ENCODE measurements at regions not wholly inside any gene's neighbourhood (a gene's known extent, or its start where the extent isn't known, plus 50 kb on each side); places are given as distances from the start of the nearest gene placed in this dataset.

DNA sequence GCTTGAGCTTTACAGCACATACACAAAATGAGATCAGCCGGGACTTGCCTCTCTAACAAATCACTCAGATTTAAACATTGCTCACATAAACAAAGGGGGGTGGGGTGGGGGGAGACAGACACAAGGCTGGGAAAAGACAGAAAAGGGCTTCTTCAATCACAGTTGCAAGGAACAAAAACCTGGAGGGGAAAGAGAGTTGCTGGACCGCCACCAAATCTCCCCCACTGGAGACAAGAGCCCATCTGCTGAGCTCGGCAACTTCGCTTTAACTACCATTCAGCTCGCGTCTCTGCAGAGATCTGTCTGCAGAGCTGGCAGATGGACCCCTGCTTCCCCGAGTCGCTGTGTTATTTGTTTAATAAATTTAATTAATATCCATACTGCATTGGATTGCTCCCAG, 165.0 kb downstream of the RCN1 start:
- intact Hi-C loops (cut with DNase I), result no loop called here
- no peak for DNase-seq (ENCODE audit: low spot score)

DNA sequence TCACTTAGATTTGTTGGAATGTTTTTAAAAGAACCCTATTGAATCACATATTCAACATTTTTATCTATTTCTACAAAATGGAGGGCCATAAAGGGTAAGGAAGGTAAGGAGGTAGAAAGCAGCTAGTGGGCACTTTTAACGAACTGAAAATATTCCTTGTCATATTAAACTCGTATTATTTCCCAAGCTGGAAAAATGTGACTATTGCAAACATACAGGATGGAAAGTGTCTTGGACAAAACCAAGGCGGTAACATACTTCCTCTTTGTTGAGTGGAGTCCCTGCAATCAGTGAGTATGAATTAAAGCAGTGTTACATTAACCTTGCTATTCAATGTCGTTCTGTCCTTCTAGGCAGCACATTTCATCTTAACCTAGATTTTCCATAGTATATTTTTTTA, 165.6 kb downstream of the RCN1 start:
- no peak for DNase-seq (ENCODE audit: low spot score)
- intact Hi-C loops (cut with DNase I), result no loop called here

DNA sequence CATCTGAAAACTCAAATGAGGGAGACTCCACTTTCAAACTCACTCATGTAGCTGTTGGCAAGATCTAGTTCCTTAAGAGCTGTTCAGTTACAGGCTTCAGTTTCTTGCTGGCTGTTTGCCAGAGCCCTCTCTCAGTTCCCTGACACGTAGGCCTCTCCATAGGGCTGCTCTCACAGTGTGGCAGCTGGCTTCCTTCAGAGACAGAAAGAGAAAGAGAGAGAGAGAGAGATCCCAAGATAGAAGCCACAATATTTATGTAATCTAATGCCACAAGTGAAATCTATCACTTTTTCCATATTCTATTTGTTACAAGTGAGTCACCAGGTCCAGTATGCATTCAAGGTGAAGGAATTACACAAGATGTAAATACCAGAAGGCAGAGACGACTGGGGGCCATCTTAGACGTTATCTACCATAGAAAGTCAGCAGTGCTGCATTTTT, 168.8 kb downstream of the RCN1 start:
- intact Hi-C loops (cut with DNase I), result no loop called here
- DNase-seq (ENCODE audit: low spot score), result no peak

DNA sequence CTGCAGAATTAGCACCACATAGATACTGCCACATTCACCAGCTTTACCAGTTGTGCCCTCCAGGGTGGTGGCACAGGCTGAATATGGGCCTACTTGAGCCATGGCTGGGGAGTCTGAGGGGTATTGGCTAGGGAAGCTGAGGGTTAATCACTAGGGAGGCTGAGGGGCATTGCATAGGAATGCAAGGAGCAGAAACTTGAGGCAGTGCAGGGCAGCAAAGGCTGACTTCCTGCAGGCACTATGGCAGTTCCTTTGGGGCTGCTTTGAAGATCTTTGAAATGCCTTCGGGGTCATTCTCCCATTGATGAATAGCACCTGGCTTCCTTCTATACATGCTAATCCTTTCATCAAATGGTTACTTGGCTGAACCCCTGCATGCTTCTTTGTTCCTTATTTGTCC, 171.5 kb downstream of the RCN1 start:
- intact Hi-C loops (cut with DNase I), result no loop called here
- no peak for DNase-seq (ENCODE audit: low spot score)

DNA sequence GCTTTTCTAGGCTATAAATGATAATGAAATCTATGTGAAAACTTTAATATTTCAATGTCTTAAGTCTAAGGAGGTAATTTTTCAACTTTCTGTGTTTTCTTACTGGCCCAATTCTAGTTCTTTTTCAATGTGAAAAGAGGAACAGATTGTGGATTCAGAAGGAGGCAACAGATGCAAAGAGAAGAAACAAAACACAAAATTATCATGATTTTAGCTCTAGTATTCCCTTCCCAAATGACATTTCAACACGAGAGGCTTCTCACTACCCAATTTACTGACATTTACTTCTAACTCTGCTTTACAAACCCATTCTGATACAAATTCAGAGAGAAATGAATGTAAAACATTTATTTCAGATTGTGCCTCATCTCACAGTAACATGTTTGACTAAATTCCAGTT, 169.4 kb downstream of the WT1 start:
- DNase-seq (ENCODE audit: low spot score), result no peak

DNA sequence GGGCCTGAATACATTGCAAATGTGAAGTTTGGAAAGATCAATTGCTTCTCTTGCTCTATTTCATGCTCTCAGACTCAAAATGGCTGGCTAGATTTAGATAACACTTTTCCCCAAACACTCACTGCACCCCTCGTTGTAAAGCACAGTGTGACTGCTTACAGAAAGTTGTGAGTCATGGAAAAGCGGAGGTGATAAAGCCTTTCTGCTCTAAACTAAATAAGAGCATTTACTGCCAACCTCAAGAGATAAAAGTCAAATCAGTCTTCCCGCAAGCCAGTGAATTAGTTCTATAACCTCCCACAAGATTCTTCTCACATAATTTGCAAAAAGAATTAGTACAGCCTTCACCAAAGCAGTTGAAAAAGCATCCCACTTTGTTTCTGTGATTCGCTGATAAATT, 168.7 kb downstream of the WT1 start:
- intact Hi-C loops (cut with DNase I), result no loop called here
- DNase-seq (ENCODE audit: low spot score), result no peak

More for the DNA sequence above, 169.4 kb downstream of the WT1 start:
- intact Hi-C loops (cut with DNase I), result no loop called here

DNA sequence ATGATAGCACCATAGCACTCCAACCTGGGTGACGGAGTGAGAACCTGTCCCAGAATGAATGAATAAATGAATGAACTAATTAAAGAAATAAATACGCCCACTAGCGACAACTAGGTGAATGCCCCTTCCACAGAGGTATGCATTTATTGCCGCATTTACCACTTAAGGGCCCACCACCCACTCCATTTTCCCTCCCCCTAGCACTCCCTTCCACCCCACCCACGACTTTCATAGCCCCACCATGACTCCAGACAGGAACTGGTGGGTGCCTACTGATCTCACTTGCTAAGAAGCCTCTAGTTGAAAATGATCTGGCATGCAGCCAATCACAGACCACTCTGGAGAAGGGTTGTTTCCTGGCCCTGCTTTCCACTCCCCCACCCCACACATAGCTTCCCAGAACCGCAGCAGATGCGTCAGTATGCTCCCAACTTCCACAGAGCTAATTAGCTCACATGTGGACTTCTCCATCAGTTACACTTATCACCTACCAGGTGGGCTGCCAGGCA, 167.6 kb downstream of the WT1 start:
- intact Hi-C loops (cut with DNase I), result no loop called here
- no peak for DNase-seq (ENCODE audit: low spot score)

DNA sequence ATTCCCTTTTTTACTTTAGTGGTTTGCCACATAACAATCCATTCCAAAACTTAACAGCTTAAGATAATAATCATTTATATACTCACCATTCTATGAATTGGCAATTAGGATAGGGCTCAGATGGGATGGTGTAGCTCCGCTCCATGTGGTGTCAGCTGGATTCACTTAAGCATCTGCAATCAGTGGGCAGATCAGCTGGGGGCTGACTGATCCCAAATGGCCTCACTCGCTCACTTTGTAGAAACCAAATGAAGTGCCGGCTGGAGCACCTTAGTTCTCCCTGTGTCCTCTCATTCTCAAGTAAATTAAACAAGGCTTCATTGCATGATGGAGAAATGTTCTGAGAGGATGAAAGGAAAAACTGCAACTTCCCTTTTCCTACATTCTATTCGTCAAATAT, 161.4 kb downstream of the WT1 start:
- intact Hi-C loops (cut with DNase I), result no loop called here
- no peak for DNase-seq (ENCODE audit: low spot score)

DNA sequence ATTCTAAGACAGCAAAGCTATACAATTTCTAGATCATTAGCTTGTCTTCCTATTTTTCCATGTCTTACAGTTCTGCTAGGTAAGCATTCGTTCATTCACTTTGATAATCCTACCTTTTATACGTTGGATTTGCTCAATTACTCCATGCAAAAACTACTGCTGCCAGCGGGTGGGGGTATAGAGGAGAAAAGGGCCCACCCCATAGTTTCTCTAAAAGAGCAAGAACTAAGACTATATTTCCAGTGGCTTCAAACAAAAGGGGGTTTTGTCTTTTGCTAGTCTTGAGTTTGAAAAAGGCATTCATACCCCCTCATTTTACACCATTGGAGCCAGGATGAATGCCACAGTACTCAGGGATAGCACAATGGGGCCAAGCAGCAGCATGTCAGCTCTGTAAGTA, 155.7 kb downstream of the WT1 start:
- DNase-seq (ENCODE audit: low spot score), result no peak
- intact Hi-C loops (cut with DNase I), result no loop called here

DNA sequence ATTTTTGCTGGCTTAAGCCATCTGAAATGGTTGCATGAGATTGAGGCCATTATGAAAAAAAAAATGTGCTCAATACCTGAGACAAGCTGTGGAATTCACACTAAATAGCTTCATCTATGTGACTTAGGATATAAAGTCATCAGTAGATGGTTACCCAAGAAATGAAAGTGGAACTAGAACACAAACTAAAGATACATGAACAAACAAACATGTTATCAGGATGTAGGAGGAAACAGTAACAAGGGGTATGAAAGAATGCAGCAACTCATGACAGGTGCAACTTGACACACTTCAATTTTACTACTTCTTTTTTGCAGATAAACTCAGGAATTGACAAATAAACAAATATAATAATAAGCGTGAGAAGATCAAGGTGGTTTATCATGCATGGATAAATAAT, 155.0 kb downstream of the WT1 start:
- intact Hi-C loops (cut with DNase I), result no loop called here
- no peak for DNase-seq (ENCODE audit: low spot score)

DNA sequence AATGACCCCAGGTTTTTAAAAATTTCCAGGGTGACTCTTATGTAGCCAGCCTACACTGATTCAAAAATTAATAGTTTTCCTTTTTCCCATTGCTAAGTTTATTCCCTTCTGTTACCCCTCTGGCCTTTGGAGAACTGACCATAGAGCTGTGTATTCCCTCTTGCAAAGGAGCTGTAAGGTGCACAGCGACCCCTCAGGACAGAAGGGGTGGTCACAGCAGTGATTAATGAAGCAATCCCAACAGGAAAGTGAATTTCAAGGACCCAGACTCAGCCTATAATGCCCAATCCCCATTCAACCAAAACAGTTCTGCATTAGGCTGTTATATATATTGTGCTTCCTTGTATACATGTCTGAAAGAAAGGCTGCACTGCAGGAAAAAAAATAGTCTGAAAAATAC, 147.1 kb downstream of the WT1 start:
- intact Hi-C loops (cut with DNase I), result no loop called here
- no peak for DNase-seq (ENCODE audit: low spot score)

DNA sequence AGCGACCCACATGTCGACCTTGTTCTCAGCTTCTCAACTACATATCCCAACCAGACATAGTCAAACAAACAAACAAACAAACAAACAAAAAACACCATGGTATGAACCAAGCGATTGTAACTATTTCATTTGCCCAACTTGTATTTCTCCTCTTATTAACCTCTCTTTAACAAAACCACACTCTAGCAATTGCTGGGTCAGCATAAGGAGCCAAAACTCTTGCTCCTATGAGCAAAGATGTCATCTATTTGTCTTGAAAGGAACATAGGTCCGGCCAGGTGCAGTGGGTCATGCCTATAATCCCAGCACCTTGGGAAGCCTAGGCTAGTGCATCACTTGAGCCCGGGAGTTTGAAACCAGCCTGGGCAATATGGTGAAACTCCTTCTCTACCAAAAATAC, 145.6 kb downstream of the WT1 start:
- intact Hi-C loops (cut with DNase I), result no loop called here
- DNase-seq (ENCODE audit: low spot score), result no peak

DNA sequence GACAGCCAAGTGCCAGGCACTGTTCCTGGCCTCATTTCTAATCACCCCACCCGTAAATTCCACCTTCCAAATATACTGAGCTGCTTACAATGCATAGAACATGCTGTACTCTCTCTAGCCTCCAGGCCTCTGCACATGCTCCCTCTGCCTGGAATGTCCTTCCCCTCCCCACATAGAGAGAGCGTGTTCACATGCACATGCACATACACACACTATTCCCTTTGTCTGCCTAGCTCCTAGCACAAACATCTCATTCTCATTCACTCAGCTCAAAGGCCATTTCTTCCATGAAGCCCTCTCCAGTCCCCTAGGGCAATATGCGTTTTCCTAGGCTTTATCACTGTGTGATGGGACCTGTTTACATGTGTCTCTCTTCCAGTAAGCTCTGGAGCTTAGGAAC, 144.6 kb downstream of the WT1 start:
- no peak for DNase-seq (ENCODE audit: low spot score)
- intact Hi-C loops (cut with DNase I), result no loop called here

DNA sequence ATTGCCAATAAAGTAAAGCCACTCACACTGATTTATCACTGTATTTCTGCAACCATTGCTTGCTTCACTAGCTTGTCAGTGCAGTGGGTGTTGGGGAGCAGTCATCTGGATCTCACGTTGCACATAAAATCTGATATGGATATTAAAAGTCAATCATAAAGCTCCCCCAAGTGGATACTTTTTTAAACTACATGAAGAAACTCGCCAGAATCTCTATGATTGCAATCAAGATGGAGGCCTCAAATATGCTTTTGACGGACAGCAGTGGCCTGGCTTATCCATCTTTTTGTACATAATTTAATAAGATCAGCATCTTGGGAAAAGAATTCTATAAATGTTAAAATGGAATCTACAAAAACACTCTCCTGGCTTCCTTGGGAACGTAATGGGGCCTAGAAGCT, 137.7 kb downstream of the WT1 start:
- intact Hi-C loops (cut with DNase I), result no loop called here

DNA sequence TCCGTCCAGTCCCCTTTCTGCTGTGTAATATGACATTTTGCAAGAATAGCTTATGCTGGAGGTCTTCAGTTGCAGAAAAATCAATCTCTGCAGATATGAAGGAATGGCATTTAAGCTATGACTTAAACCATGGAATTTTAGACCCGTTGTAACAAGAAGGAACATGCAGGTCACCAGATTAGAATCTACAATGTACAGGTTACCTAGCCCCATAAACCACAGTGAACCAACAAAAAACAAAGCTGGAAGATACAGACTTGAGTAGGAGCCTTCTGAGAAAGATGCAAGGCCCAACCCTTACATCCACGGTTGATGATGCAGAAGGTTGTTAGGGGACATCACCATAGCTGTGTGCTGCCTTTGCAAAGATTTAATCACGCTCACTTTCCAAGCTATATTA, 132.5 kb downstream of the WT1 start:
- DNase-seq (ENCODE audit: low spot score), result no peak
- intact Hi-C loops (cut with DNase I), result no loop called here

More for the DNA sequence above, 137.7 kb downstream of the WT1 start:
- DNase-seq (ENCODE audit: low spot score), result no peak

DNA sequence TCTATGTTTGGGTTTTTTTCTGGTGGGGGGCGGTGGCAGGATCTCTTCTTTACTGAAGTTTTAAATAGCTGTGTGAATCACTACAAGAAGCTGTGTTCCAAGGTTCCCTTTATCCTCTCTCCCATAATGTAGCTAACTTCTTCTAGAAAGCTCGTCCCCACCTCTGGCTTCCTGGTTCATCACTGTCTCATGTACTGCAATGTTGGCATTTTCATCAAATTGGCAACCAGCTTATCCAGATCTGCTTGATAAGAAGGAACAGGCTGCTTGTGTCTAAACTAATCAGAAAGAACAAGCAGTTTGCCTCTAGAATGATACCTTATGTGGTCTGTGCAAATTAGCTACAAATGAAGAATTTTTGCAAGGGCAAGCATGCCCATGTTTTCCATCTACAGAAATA, 130.8 kb downstream of the WT1 start:
- intact Hi-C loops (cut with DNase I), result no loop called here
- no peak for DNase-seq (ENCODE audit: low spot score)

DNA sequence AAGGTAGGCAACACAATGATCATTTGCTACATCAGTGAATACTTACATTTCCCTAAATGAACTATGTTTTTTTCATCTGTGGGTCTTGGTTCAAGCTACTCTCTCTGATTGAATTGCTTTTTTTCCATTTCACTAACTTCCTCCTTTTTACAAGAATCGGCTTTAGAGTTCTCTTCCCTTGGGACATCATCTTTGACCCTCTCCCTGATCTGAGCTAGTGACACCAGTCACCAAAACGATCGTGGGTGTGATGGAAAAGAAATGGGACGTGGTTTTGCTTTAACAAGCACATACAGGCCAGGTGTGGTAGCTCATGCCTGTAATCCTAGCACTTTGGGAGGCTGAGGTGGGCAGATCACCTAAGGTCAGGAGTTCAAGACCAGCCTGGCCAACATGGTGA, 129.9 kb downstream of the WT1 start:
- intact Hi-C loops (cut with DNase I), result no loop called here
- DNase-seq (ENCODE audit: low spot score), result no peak

DNA sequence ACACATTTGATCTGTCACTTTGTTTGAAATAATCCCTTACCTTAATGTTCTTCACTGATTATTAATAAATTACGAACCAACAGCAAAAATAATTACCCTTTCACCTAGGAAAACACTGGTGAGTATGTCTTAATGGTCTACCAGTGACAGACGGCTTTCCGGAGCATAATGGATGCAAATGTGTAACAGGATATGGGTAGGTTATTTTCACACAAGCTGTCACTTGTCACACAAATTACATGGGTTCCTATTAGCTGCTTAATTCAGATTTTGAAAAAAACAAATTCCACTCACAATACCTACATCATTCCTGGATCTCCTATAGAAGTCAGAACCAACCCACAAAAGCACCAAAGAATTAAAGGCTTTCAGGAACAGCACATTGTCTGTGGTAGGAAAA, 127.9 kb downstream of the WT1 start:
- intact Hi-C loops (cut with DNase I), result no loop called here
- no peak for DNase-seq (ENCODE audit: low spot score)

DNA sequence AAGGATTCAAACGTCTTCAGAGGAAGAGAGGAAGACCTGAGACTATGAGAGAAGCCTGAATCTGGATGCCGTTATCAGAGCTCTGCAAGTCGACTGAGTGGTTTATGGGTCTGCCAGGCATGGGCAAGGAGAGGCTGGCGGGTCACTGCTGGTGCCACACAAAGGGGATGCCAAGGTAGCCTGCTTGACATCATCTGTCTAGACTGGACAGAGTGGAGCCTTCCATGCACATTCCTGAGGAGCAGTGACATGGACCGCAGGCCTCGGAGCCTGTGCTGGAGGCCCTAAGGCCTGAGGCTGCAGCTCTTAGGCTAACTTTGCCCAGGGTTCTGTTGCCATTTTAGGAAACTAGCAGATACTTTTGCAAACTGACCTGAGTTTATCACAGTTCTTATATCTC, 127.4 kb downstream of the WT1 start:
- intact Hi-C loops (cut with DNase I), result no loop called here

DNA sequence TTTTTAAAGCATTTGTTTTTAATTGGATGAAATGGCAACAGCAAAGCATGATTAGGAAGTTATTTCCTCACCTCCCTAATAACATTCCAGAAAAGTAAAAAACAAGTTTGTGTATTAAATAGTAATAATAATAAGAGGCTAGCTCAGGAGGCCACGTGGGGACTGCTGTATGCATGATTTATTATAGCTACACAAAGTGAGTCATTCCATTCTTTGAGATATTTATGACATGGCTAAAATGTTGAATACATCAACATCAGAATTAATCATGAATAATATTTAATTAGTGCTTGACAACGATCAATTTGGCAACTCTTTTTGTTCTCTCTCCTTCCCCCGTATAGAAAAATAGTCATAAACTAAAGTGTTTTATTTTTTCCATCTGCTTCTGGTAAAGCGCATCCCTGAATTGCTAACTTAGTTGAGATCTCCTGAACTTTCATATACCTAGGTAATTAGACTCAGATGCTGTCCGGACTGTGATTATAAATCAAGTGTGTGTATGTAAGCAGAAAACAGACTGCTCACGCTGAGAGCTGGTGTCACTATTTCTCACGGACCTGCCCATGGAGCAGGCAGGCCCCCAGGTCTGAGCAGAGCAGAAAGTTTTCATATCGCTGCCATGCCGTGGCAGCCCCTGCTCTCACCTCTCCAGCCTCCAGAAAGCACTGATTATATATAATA, 125.7 kb downstream of the WT1 start:
- no peak for DNase-seq (ENCODE audit: low spot score)
- intact Hi-C loops (cut with DNase I), result no loop called here

More for the DNA sequence above, 127.4 kb downstream of the WT1 start:
- no peak for DNase-seq (ENCODE audit: low spot score)

DNA sequence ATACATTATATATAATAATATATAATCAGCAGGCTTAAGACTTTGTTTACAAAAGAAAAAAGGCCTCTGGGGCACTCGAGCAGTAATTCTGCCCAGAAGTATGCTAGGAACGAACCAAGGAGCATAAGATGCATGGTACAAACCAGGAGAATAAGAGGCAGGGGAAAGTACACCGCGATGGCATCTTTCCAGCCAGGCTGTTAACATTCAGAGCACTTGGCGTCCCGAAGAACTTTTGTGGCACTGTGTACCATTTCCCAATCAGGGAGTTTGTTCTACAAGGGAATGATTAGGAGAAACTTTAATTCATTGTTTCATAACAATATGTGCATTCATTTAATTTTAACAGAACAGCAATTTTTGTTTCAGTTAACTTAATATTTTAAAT, 125.1 kb downstream of the WT1 start:
- DNase-seq (ENCODE audit: low spot score), result no peak
- intact Hi-C loops (cut with DNase I), result no loop called here
